H9 (cell line): ENCODE measurements at regions not wholly inside any gene's neighbourhood (a gene's known extent, or its start where the extent isn't known, plus 50 kb on each side); places are given as distances from the start of the nearest gene placed in this dataset.

Experiments
- DNase-seq: peaks from one replicate; pipeline ENCODE4 v3.0.0-alpha.2; 2017
- H2AFZ ChIP-seq: one replicate; pipeline ENCODE4 v1.6.1; 2013; ENCODE audit warnings: mild to moderate bottlenecking, low read length, control low read depth, moderate library complexity
- H2AK5ac ChIP-seq: 2 replicates; pipeline ENCODE4 v1.6.1; 2013; ENCODE audit warnings: low read length, control low read depth, mixed read lengths; ENCODE audit not compliant: insufficient read length
- H2BK120ac ChIP-seq: one replicate; pipeline ENCODE4 v1.6.1; 2013; ENCODE audit warnings: low read depth, mild to moderate bottlenecking, low read length, control low read depth, inconsistent platforms; ENCODE audit not compliant: poor library complexity, severe bottlenecking
- H2BK12ac ChIP-seq: 2 replicates; pipeline ENCODE4 v1.6.1; 2013; ENCODE audit warnings: low read length, control low read depth, mixed read lengths, low read depth; ENCODE audit not compliant: insufficient read length
- H2BK15ac ChIP-seq: 2 replicates; pipeline ENCODE4 v1.6.1; 2013; ENCODE audit warnings: low read depth, low read length, control low read depth
- H2BK20ac ChIP-seq: one replicate; pipeline ENCODE4 v1.6.1; 2013; ENCODE audit warnings: low read depth, mild to moderate bottlenecking, low read length, control low read depth, inconsistent platforms; ENCODE audit not compliant: poor library complexity, severe bottlenecking
- H2BK5ac ChIP-seq: 2 replicates; pipeline ENCODE4 v1.6.1; 2013; ENCODE audit warnings: low read length, control low read depth, mixed read lengths; ENCODE audit not compliant: insufficient read length
- H3K14ac ChIP-seq: 2 replicates; pipeline ENCODE4 v1.6.1; 2013; ENCODE audit warnings: low read length, control low read depth; ENCODE audit not compliant: insufficient read depth
- H3K18ac ChIP-seq: 2 replicates; pipeline ENCODE4 v1.6.1; 2013; ENCODE audit warnings: low read depth, mild to moderate bottlenecking, mixed read lengths, low read length, control low read depth; ENCODE audit not compliant: insufficient read length
- H3K23ac ChIP-seq: 2 replicates; pipeline ENCODE4 v1.6.1; 2013; ENCODE audit warnings: low read length, control low read depth, mixed read lengths, low read depth; ENCODE audit not compliant: insufficient read length
- H3K23me2 ChIP-seq: 2 replicates; pipeline ENCODE4 v1.6.1; 2013; ENCODE audit warnings: low read depth, mild to moderate bottlenecking, mixed read lengths, low read length, control low read depth; ENCODE audit not compliant: insufficient read length, poor library complexity, severe bottlenecking
- H3K27ac ChIP-seq: 2 replicates; pipeline ENCODE4 v1.5.1; 2013; ENCODE audit warnings: low read length, control low read depth, mixed read lengths, low read depth; ENCODE audit not compliant: insufficient read length
- H3K27me3 ChIP-seq: 2 replicates; pipeline ENCODE4 v1.6.1; 2013; ENCODE audit warnings: low read length, control low read depth, inconsistent platforms; ENCODE audit not compliant: insufficient read depth
- H3K4ac ChIP-seq: 2 replicates; pipeline ENCODE4 v1.6.1; 2013; ENCODE audit warnings: low read depth, mild to moderate bottlenecking, control low read depth, inconsistent platforms, low read length, moderate library complexity
- H3K4me1 ChIP-seq: 2 replicates; pipeline ENCODE4 v1.6.1; 2013; ENCODE audit warnings: low read length, control low read depth, inconsistent platforms; ENCODE audit not compliant: insufficient read depth
- H3K4me2 ChIP-seq: 2 replicates; pipeline ENCODE4 v1.6.1; 2013; ENCODE audit warnings: low read length, control low read depth, mixed read lengths; ENCODE audit not compliant: insufficient read length, insufficient read depth
- H3K56ac ChIP-seq: 2 replicates; pipeline ENCODE4 v1.6.1; 2013; ENCODE audit warnings: low read depth, mild to moderate bottlenecking, mixed read lengths, low read length, control low read depth; ENCODE audit not compliant: insufficient read length
- H3K79me1 ChIP-seq: 2 replicates; pipeline ENCODE4 v1.6.1; 2013; ENCODE audit warnings: low read depth, mild to moderate bottlenecking, moderate library complexity, low read length, control low read depth, inconsistent platforms; ENCODE audit not compliant: insufficient read depth, poor library complexity, severe bottlenecking
- H3K79me2 ChIP-seq: 2 replicates; pipeline ENCODE4 v1.6.1; 2013; ENCODE audit warnings: low read length, control low read depth, inconsistent platforms; ENCODE audit not compliant: insufficient read depth
- H3K9ac ChIP-seq: 2 replicates; pipeline ENCODE4 v1.6.1; 2013; ENCODE audit warnings: low read length, control low read depth, mixed read lengths; ENCODE audit not compliant: insufficient read length; ENCODE audit errors: extremely low read depth
- H3K9me3 ChIP-seq: one replicate; pipeline ENCODE4 v1.6.1; 2013; ENCODE audit warnings: low read depth, low read length, inconsistent platforms; ENCODE audit not compliant: control insufficient read depth
- H3T11ph ChIP-seq: one replicate; pipeline ENCODE4 v1.6.1; 2013; ENCODE audit warnings: mild to moderate bottlenecking, low read length, control low read depth, inconsistent platforms
- H4K20me1 ChIP-seq: one replicate; pipeline ENCODE4 v1.6.1; 2013; ENCODE audit not compliant: control insufficient read depth, insufficient read length, insufficient read depth
- H4K5ac ChIP-seq: 2 replicates; pipeline ENCODE4 v1.6.1; 2013; ENCODE audit warnings: low read depth, mild to moderate bottlenecking, mixed read lengths, low read length, control low read depth; ENCODE audit not compliant: insufficient read length
- H4K8ac ChIP-seq: replicated peaks from 2 replicates; pipeline ENCODE4 v1.6.1; 2013; ENCODE audit warnings: low read length, control low read depth, mixed read lengths, low read depth; ENCODE audit not compliant: insufficient read length
- H4K91ac ChIP-seq: 2 replicates; pipeline ENCODE4 v1.6.1; 2013; ENCODE audit warnings: low read depth, mild to moderate bottlenecking, moderate library complexity, mixed read lengths, low read length, control low read depth; ENCODE audit not compliant: insufficient read length
- H3K27ac Mint-ChIP-seq, 3 experiments: 2 replicates in 2 of 3; 3 replicates in 1 of 3; pipeline ENCODE4 v1.8.0; 2020 to 2021; ENCODE audit warnings: mixed read lengths in 3 of 3, mild to moderate bottlenecking in 1 of 3, moderate library complexity in 1 of 3
- H3K27me3 Mint-ChIP-seq: 2 replicates; pipeline ENCODE4 v1.8.0; 2021; ENCODE audit warnings: low read depth, mild to moderate bottlenecking, moderate library complexity, mixed read lengths
- H3K36me3 Mint-ChIP-seq, 3 experiments: 2 replicates in 2 of 3; 3 replicates in 1 of 3; pipeline ENCODE4 v1.8.0; 2020 to 2021; ENCODE audit warnings: low read depth in 3 of 3, mixed read lengths in 3 of 3; ENCODE audit not compliant: insufficient read depth in 1 of 3
- H3K4me1 Mint-ChIP-seq, 2 experiments: 2 replicates each; pipeline ENCODE4 v1.8.0; 2020; ENCODE audit warnings: mixed read lengths in 2 of 2
- H3K4me3 Mint-ChIP-seq, 2 experiments: 2 replicates in 1 of 2; 3 replicates in 1 of 2; pipeline ENCODE4 v1.8.0; 2020 to 2021; ENCODE audit warnings: mild to moderate bottlenecking in 2 of 2, mixed read lengths in 2 of 2, moderate library complexity in 1 of 2
- H3K9me3 Mint-ChIP-seq, 2 experiments: 2 replicates in 1 of 2; 3 replicates in 1 of 2; pipeline ENCODE4 v1.8.0; 2020; ENCODE audit warnings: mild to moderate bottlenecking in 2 of 2, mixed read lengths in 2 of 2, moderate library complexity in 1 of 2
- TF ChIP-seq, protein P1 (sequence below): fragments of 200-600 bp; sonication (generic); conservative IDR thresholded peaks from 3 replicates; pipeline ENCODE4 v1.8.0; 2021; ENCODE audit warnings: antibody characterized with exemption, mild to moderate bottlenecking

DNA sequence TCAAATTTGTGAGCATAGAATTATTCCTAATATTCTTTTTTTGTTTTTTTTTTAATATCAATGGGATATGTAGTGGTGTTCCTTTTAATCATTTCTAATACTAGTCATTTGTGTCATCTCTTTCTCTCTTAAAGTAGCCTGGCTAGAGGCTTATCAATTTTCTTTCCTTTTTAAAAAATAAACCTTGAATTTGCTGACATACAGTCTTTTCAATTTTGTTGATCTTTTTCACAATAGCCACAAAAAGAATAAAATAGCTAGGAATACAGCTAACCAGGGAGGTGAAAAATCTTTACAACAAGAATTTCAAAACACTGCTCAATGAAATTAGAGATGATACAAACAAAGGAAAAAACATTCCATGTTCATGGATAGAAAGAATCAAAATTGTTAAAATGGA is 192.6 kb downstream of the ARL6IP6 start:
- Histone ChIP-seq H2AK5ac (no peak overlapping the region), H2AFZ (no peak overlapping the region), H4K5ac (no peak overlapping the region), H3K27me3 (no peaks in the 10 kb centered on the region), H3K23me2 (no peaks in the 10 kb centered on the region), H3K23ac (no peak overlapping the region), H3K9me3 (no peaks in the 10 kb centered on the region), H3K79me2 (no peaks in the 10 kb centered on the region), H4K20me1 (no peaks in the 10 kb centered on the region), H3K56ac (no peak overlapping the region), H4K91ac (no peak overlapping the region), H2BK15ac (no peak overlapping the region), H4K8ac (no peak overlapping the region), H3K79me1 (no peaks in the 10 kb centered on the region), H3K4ac (no peak overlapping the region), H3K14ac (no peak overlapping the region), H3K9ac (no peak overlapping the region), H3K18ac (no peak overlapping the region), H2BK120ac (no peak overlapping the region), H3K4me1 (no peaks in the 10 kb centered on the region), H2BK5ac (no peak overlapping the region), H3K4me2 (no peak overlapping the region), H2BK12ac (no peak overlapping the region), H3T11ph (no peak overlapping the region), H2BK20ac (no peak overlapping the region), H3K27ac (no peak overlapping the region)
- DNase-seq = no peak
- no peaks in the 10 kb centered on the region for H3K36me3 Mint-ChIP-seq
- TF ChIP-seq, protein P1, sequence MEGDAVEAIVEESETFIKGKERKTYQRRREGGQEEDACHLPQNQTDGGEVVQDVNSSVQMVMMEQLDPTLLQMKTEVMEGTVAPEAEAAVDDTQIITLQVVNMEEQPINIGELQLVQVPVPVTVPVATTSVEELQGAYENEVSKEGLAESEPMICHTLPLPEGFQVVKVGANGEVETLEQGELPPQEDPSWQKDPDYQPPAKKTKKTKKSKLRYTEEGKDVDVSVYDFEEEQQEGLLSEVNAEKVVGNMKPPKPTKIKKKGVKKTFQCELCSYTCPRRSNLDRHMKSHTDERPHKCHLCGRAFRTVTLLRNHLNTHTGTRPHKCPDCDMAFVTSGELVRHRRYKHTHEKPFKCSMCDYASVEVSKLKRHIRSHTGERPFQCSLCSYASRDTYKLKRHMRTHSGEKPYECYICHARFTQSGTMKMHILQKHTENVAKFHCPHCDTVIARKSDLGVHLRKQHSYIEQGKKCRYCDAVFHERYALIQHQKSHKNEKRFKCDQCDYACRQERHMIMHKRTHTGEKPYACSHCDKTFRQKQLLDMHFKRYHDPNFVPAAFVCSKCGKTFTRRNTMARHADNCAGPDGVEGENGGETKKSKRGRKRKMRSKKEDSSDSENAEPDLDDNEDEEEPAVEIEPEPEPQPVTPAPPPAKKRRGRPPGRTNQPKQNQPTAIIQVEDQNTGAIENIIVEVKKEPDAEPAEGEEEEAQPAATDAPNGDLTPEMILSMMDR = no peak
- peaks cover 0 to 2% of the 10 kb centered on the region in 2 experiments; a peak in 1 of 5 replicates for H3K9me3 Mint-ChIP-seq
- H3K4me1 Mint-ChIP-seq = no peaks in the 10 kb centered on the region
- H3K27ac Mint-ChIP-seq = no peak overlapping the region
- H3K4me3 Mint-ChIP-seq = no peak overlapping the region
- no peaks in the 10 kb centered on the region; the same call in 1 of the 2 replicates for H3K27me3 Mint-ChIP-seq
